IMR-90 (cell line): ENCODE measurements at regions not wholly inside any gene's neighbourhood (a gene's known extent, or its start where the extent isn't known, plus 50 kb on each side); places are given as distances from the start of the nearest gene placed in this dataset.

Experiments
- ATAC-seq: fragments of 200-7000 bp; cut with Tn5 transposase; 2 replicates; pipeline ENCODE4 v1.9.1; 2020; ENCODE audit warnings: low read depth, mild to moderate bottlenecking, moderate library complexity
- BruUV-seq: library from RNA; stranded (reverse); fragments of 400-500 nt; replicated peaks from 2 replicates; lab custom pipeline; 2021; lab: Mats Ljungman, UMichigan
- CTCF ChIA-PET: fragments of 300-600 bp; formaldehyde crosslinking; extraction: SDS; loops from one replicate; lab custom pipeline; 2021; ENCODE audit warnings: antibody characterized with exemption; lab: Yijun Ruan, JAX
- POLR2A ChIA-PET: fragments of 300-600 bp; sonication (Branson Sonifier 250); formaldehyde crosslinking; loops from one replicate; lab custom pipeline; 2022; ENCODE audit warnings: antibody characterized with exemption; ENCODE audit not compliant: unreplicated experiment; lab: Charles Lee
- DNase-seq: peaks from one replicate; pipeline ENCODE4 v3.0.0; 2013
- H2AFZ ChIP-seq: replicated peaks from 2 replicates; pipeline ENCODE3; 2013; ENCODE audit warnings: low read length, mild to moderate bottlenecking; ENCODE audit not compliant: poor library complexity
- H2AK5ac ChIP-seq: 2 replicates; pipeline ENCODE4 v1.6.1; 2013; ENCODE audit warnings: low read depth, low read length, inconsistent platforms
- H2AK9ac ChIP-seq: replicated peaks from 2 replicates; pipeline ENCODE3; 2013; ENCODE audit warnings: mild to moderate bottlenecking, low read depth, low read length, moderate library complexity; ENCODE audit not compliant: poor library complexity
- H2BK120ac ChIP-seq: 2 replicates; pipeline ENCODE4 v1.6.1; 2013; ENCODE audit warnings: low read depth, low read length, inconsistent platforms
- H2BK15ac ChIP-seq: 3 replicates; pipeline ENCODE4 v1.6.1; 2013; ENCODE audit warnings: low read depth, low read length, inconsistent platforms
- H2BK20ac ChIP-seq: 2 replicates; pipeline ENCODE4 v1.6.1; 2013; ENCODE audit warnings: low read depth, mild to moderate bottlenecking, inconsistent platforms, low read length, moderate library complexity
- H2BK5ac ChIP-seq: 2 replicates; pipeline ENCODE4 v1.6.1; 2013; ENCODE audit warnings: mild to moderate bottlenecking, low read depth, low read length, inconsistent platforms; ENCODE audit not compliant: poor library complexity, severe bottlenecking
- H3K14ac ChIP-seq: replicated peaks from 2 replicates; pipeline ENCODE4 v1.6.1; 2013; ENCODE audit warnings: low read depth, low read length, inconsistent platforms
- H3K18ac ChIP-seq: 2 replicates; pipeline ENCODE4 v1.6.1; 2013; ENCODE audit warnings: low read depth, low read length, control low read depth
- H3K23ac ChIP-seq: 2 replicates; pipeline ENCODE4 v1.6.1; 2013; ENCODE audit warnings: low read depth, low read length, inconsistent platforms
- H3K27ac ChIP-seq: 2 replicates; pipeline ENCODE4 v1.5.1; 2013; ENCODE audit warnings: mild to moderate bottlenecking, control low read depth, low read length; ENCODE audit not compliant: insufficient read depth
- H3K27me3 ChIP-seq: 2 replicates; pipeline ENCODE4 v1.6.1; 2013; ENCODE audit warnings: low read length; ENCODE audit not compliant: control insufficient read depth, insufficient read depth
- H3K36me3 ChIP-seq: 2 replicates; pipeline ENCODE4 v1.6.1; 2013; ENCODE audit warnings: low read length, mixed read lengths; ENCODE audit not compliant: control insufficient read depth, insufficient read depth
- H3K4ac ChIP-seq: 2 replicates; pipeline ENCODE4 v1.6.1; 2013; ENCODE audit warnings: low read depth, low read length, inconsistent platforms
- H3K4me1 ChIP-seq: 2 replicates; pipeline ENCODE4 v1.6.1; 2013; ENCODE audit warnings: low read length, mixed read lengths; ENCODE audit not compliant: control insufficient read depth, insufficient read depth
- H3K4me2 ChIP-seq: 2 replicates; pipeline ENCODE4 v1.6.1; 2013; ENCODE audit warnings: low read depth, mild to moderate bottlenecking, control low read depth, low read length, moderate library complexity
- H3K4me3 ChIP-seq: 2 replicates; pipeline ENCODE4 v1.5.1; 2013; ENCODE audit warnings: low read depth, mild to moderate bottlenecking, control low read depth, low read length, moderate library complexity; ENCODE audit not compliant: insufficient read depth
- H3K56ac ChIP-seq: 2 replicates; pipeline ENCODE4 v1.6.1; 2013; ENCODE audit warnings: low read length, inconsistent platforms; ENCODE audit not compliant: insufficient read depth; ENCODE audit errors: extremely low read depth
- H3K79me1 ChIP-seq, 2 experiments: 2 replicates each; pipeline ENCODE4 v1.6.1; 2013; ENCODE audit warnings: low read length in 2 of 2, inconsistent platforms in 1 of 2, low read depth in 1 of 2
- H3K9ac ChIP-seq: 2 replicates; pipeline ENCODE4 v1.6.1; 2013; ENCODE audit warnings: low read depth, low read length, control low read depth
- H3K9me1 ChIP-seq: 2 replicates; pipeline ENCODE4 v1.6.1; 2013; ENCODE audit warnings: low read length, inconsistent platforms; ENCODE audit not compliant: insufficient read depth
- H3K9me3 ChIP-seq: 2 replicates; pipeline ENCODE4 v1.6.1; 2013; ENCODE audit warnings: low read length; ENCODE audit not compliant: control insufficient read depth, insufficient read depth
- H4K20me1 ChIP-seq: 2 replicates; pipeline ENCODE4 v1.6.1; 2013; ENCODE audit warnings: low read length, inconsistent platforms; ENCODE audit not compliant: insufficient read depth
- H4K5ac ChIP-seq: 2 replicates; pipeline ENCODE4 v1.6.1; 2013; ENCODE audit warnings: mild to moderate bottlenecking, low read depth, low read length, control low read depth
- H4K8ac ChIP-seq, 2 experiments: 2 replicates each; pipeline ENCODE4 v1.6.1; 2013; ENCODE audit warnings: low read depth in 2 of 2, low read length in 2 of 2, control low read depth in 1 of 2, inconsistent platforms in 1 of 2
- H4K91ac ChIP-seq: 2 replicates; pipeline ENCODE4 v1.6.1; 2013; ENCODE audit warnings: low read depth, low read length, inconsistent platforms; ENCODE audit not compliant: insufficient read depth
- CEBPB ChIP-seq: IDR thresholded peaks from 2 replicates; pipeline ENCODE4 v1.6.1; 2012; ENCODE audit warnings: low read depth, low read length, improper control_type of control experiment
- CHD1 ChIP-seq: IDR thresholded peaks from 2 replicates; pipeline ENCODE4 v1.6.1; 2012; ENCODE audit warnings: low read depth, low read length, improper control_type of control experiment
- CTCF ChIP-seq: conservative IDR thresholded peaks from 2 replicates; pipeline ENCODE4 v1.5.1; 2012; ENCODE audit warnings: mild to moderate bottlenecking, low read depth, low read length, improper control_type of control experiment
- ELK1 ChIP-seq: fragments of 150-350 bp; IDR thresholded peaks from 2 replicates; pipeline ENCODE4 v1.6.1; 2016; ENCODE audit warnings: low read depth, mild to moderate bottlenecking, low read length, moderate library complexity, borderline replicate concordance
- FOS ChIP-seq: fragments of 150-350 bp; IDR thresholded peaks from 2 replicates; pipeline ENCODE4 v1.6.1; 2016; ENCODE audit warnings: low read depth, low read length
- MAFK ChIP-seq: IDR thresholded peaks from 2 replicates; pipeline ENCODE4 v1.6.1; 2012; ENCODE audit warnings: low read depth, low read length, improper control_type of control experiment
- MAZ ChIP-seq: IDR thresholded peaks from 2 replicates; pipeline ENCODE4 v1.6.1; 2012; ENCODE audit warnings: low read depth, mild to moderate bottlenecking, low read length, improper control_type of control experiment, moderate library complexity, borderline replicate concordance
- MXI1 ChIP-seq: IDR thresholded peaks from 2 replicates; pipeline ENCODE4 v1.6.1; 2012; ENCODE audit warnings: low read depth, mild to moderate bottlenecking, low read length, moderate library complexity, borderline replicate concordance
- NFE2L2 ChIP-seq: fragments of 150-350 bp; IDR thresholded peaks from 2 replicates; pipeline ENCODE4 v1.6.1; 2016; ENCODE audit warnings: low read depth, mild to moderate bottlenecking, low read length
- POLR2A ChIP-seq: IDR thresholded peaks from 2 replicates; pipeline ENCODE4 v1.6.1; 2012; ENCODE audit warnings: mild to moderate bottlenecking, low read depth, low read length
- RAD21 ChIP-seq: IDR thresholded peaks from 2 replicates; pipeline ENCODE4 v1.6.1; 2012; ENCODE audit warnings: low read length, improper control_type of control experiment
- RCOR1 ChIP-seq: IDR thresholded peaks from 2 replicates; pipeline ENCODE4 v1.6.1; 2012; ENCODE audit warnings: mild to moderate bottlenecking, low read length, improper control_type of control experiment; ENCODE audit not compliant: insufficient replicate concordance
- SMC3 ChIP-seq: fragments of 150-350 bp; IDR thresholded peaks from 2 replicates; pipeline ENCODE4 v1.6.1; 2016; ENCODE audit warnings: low read depth, mild to moderate bottlenecking, antibody characterized with exemption, low read length, moderate library complexity
- WGBS, 2 experiments: methylation state at CpG; one replicate each; pipeline versions ENCODE4 v1.1.5 to v1.1.7; 2013; ENCODE audit warnings: missing lambda C conversion rate in 2 of 2; ENCODE audit not compliant: insufficient read length in 1 of 2; ENCODE audit errors: extremely low coverage in 2 of 2; 5-methylcytosine and 5-hydroxymethylcytosine counted together
- dilution Hi-C: fragments of 300-500 bp; cut with HindIII; formaldehyde crosslinking; loops from one replicate; pipeline ENCODE4 v1.14.3; 2018; ENCODE audit warnings: low sequenced_read_pairs; ENCODE audit not compliant: unreplicated experiment
- in situ Hi-C: fragments of 300-500 bp; cut with MboI; formaldehyde crosslinking; loops from 3 replicates; pipeline ENCODE4 v1.14.3; 2019; ENCODE audit warnings: low sequenced_read_pairs, inconsistent platforms, mixed read lengths
- intact Hi-C: fragments of 100-400 bp; cut with micrococcal nuclease; formaldehyde crosslinking; loops from 2 replicates; pipeline ENCODE4 v1.10.0; 2022

GRCh38 chr1:70919706-70920323 lies 127.8 kb downstream of the PTGER3 start:
- Histone ChIP-seq H4K91ac (no peak overlapping the region), H3K79me1 (no peaks in the 10 kb centered on the region), H4K5ac (no peak overlapping the region), H3K4me1 (no peaks in the 10 kb centered on the region), H3K23ac (no peak overlapping the region), H2BK20ac (no peak overlapping the region), H2AFZ (no peak overlapping the region), H3K4me2 (no peak overlapping the region), H3K4me3 (no peak overlapping the region), H3K27ac (no peak overlapping the region), H2BK120ac (no peak overlapping the region), H3K4ac (no peak overlapping the region), H2AK5ac (no peak overlapping the region), H4K8ac (no peak overlapping the region), H3K56ac (no peak overlapping the region), H3K9me1 (no peaks in the 10 kb centered on the region), H3K9ac (no peak overlapping the region), H3K9me3 (peaks cover 3% of the 10 kb centered on the region), H3K27me3 (no peaks in the 10 kb centered on the region), H2BK15ac (no peak overlapping the region), H3K14ac (no peak overlapping the region), H3K18ac (no peak overlapping the region), H4K20me1 (no peaks in the 10 kb centered on the region), H2BK5ac (no peak overlapping the region), H2AK9ac (no peak overlapping the region), H3K36me3 (no peaks in the 10 kb centered on the region)
- BruUV-seq, result no TSS peak
- DNase-seq (no peak), ATAC-seq (no peak)
- intact Hi-C loops, result no loop called here
- POLR2A ChIA-PET, result no interaction called here
- WGBS, 2 experiments, result no CpG with 5 or more reads among the region's 1 CpG
- dilution Hi-C loops, result no loop called here
- CTCF ChIA-PET, result no interaction called here
- TF ChIP-seq SMC3, result no peak
- TF ChIP-seq CTCF, result no peak
- TF ChIP-seq NFE2L2, result no peak
- no peak for TF ChIP-seq RAD21
- no peak for TF ChIP-seq FOS
- TF ChIP-seq CHD1, result no peak
- TF ChIP-seq POLR2A, result no peak
- TF ChIP-seq MXI1, result no peak
- no peak for TF ChIP-seq ELK1
- TF ChIP-seq MAZ, result no peak
- TF ChIP-seq RCOR1, result no peak
- no peak for TF ChIP-seq CEBPB
- no peak for TF ChIP-seq MAFK
- in situ Hi-C loops, result no loop called here
